K562 (cell line): ENCODE measurements at regions not wholly inside any gene's neighbourhood (a gene's known extent, or its start where the extent isn't known, plus 50 kb on each side); places are given as distances from the start of the nearest gene placed in this dataset.
"Not testable (repeated sequence)": the region's sequence is repeated elsewhere in the genome, so short reads cannot be mapped to it uniquely, and the experiment has no call there.

Experiments
- ATAC-seq: fragments of 200-7000 bp; cut with Tn5 transposase; 3 replicates; pipeline ENCODE4 v1.9.1; 2020; ENCODE audit warnings: moderate library complexity
- BruUV-seq: library from RNA; stranded (reverse); fragments of 400-500 nt; replicated peaks from 2 replicates; lab custom pipeline; 2021; lab: Mats Ljungman, UMichigan
- CTCF ChIA-PET: fragments of 300-600 bp; formaldehyde crosslinking; extraction: SDS; loops from one replicate; lab custom pipeline; 2021; ENCODE audit warnings: low intra/inter-chr PET ratio; lab: Yijun Ruan, JAX
- POLR2A ChIA-PET: fragments of 300-600, 350-650 bp; sonication (Branson Sonifier 250); formaldehyde crosslinking; extraction: SDS; loops from one replicate; lab custom pipeline; 2021; ENCODE audit warnings: antibody characterized with exemption, inconsistent platforms; lab: Yijun Ruan, JAX
- DNase-seq, 4 experiments: peaks; one replicate each; pipeline versions ENCODE4 v3.0.0 to v3.0.0-alpha.2; 2011 to 2018; ENCODE audit warnings: low spot score in 3 of 4, mixed read lengths in 3 of 4; ENCODE audit errors: extremely low read depth in 1 of 4
- FAIRE-seq: peaks from 2 replicates; lab custom pipeline; 2011; peaks lifted over from hg19 to GRCh38; lab: Jason Lieb, UNC
- H2AFZ ChIP-seq: 2 replicates; pipeline ENCODE4 v1.6.0; 2011; ENCODE audit warnings: low read depth, low read length, control low read depth, inconsistent platforms
- H3K27ac ChIP-seq: fragments of 200-600 bp; 3 replicates; pipeline ENCODE4 v1.8.0; 2011; ENCODE audit warnings: low read depth, mild to moderate bottlenecking, control low read depth, inconsistent platforms, low read length, moderate library complexity, mixed read lengths; ENCODE audit errors: extremely low read depth
- H3K27me3 ChIP-seq, 2 experiments: fragments of 300-600 bp in 1 of 2; 2 replicates in 1 of 2; 3 replicates in 1 of 2; pipeline versions ENCODE4 v1.6.0 to v1.8.0; 2011; ENCODE audit warnings: inconsistent platforms in 2 of 2, low read length in 2 of 2, mild to moderate bottlenecking in 1 of 2, mixed read lengths in 1 of 2, moderate library complexity in 1 of 2; ENCODE audit not compliant: control insufficient read depth in 2 of 2, insufficient read depth in 2 of 2
- H3K36me3 ChIP-seq: fragments of 300-600 bp; 3 replicates; pipeline ENCODE4 v1.8.0; 2011; ENCODE audit warnings: mild to moderate bottlenecking, low read length, inconsistent platforms; ENCODE audit not compliant: control insufficient read depth, insufficient read depth
- H3K4me1 ChIP-seq, 2 experiments: fragments of 200-600 bp in 1 of 2; replicated peaks in 1 of 2; 2 replicates in 1 of 2; 3 replicates in 1 of 2; pipeline versions ENCODE4 v1.5.1 to v1.8.0; 2011; ENCODE audit warnings: inconsistent platforms in 2 of 2, low read length in 2 of 2, mild to moderate bottlenecking in 1 of 2, mixed read lengths in 1 of 2, moderate library complexity in 1 of 2; ENCODE audit not compliant: control insufficient read depth in 2 of 2, insufficient read depth in 2 of 2
- H3K4me2 ChIP-seq: 2 replicates; pipeline ENCODE4 v1.6.1; 2011; ENCODE audit warnings: low read length, control low read depth, inconsistent platforms, mixed read lengths; ENCODE audit not compliant: insufficient read depth
- H3K4me3 ChIP-seq: fragments of 200-600 bp; sonication (generic), shearing (Covaris generic); 2 replicates; pipeline ENCODE4 v1.5.1; 2016; ENCODE audit warnings: control low read depth, inconsistent platforms
- H3K79me2 ChIP-seq: fragments of 200-600 bp; 3 replicates; pipeline ENCODE4 v1.8.0; 2011; ENCODE audit warnings: low read length, inconsistent platforms; ENCODE audit not compliant: control insufficient read depth, insufficient read depth
- H3K9ac ChIP-seq, 2 experiments: 2 replicates each; pipeline versions ENCODE4 v1.6.0 to v1.6.1; 2011; ENCODE audit warnings: low read depth in 2 of 2, low read length in 2 of 2, control low read depth in 1 of 2, inconsistent platforms in 1 of 2, mild to moderate bottlenecking in 1 of 2, mixed read lengths in 1 of 2; ENCODE audit not compliant: insufficient read depth in 1 of 2
- H3K9me1 ChIP-seq: one replicate; pipeline ENCODE4 v1.6.0; 2011; ENCODE audit warnings: inconsistent platforms, mild to moderate bottlenecking, low read length, moderate library complexity; ENCODE audit not compliant: control insufficient read depth, insufficient read depth
- H3K9me3 ChIP-seq: replicated peaks from 2 replicates; pipeline ENCODE4 v1.5.1; 2011; ENCODE audit warnings: low read depth, low read length, inconsistent platforms; ENCODE audit not compliant: control insufficient read depth, insufficient read depth
- H4K20me1 ChIP-seq: replicated peaks from 2 replicates; pipeline ENCODE4 v1.6.1; 2011; ENCODE audit warnings: low read length, inconsistent platforms, mixed read lengths; ENCODE audit not compliant: control insufficient read depth, insufficient read depth
- PURB ChIP-seq: sonication (generic); formaldehyde crosslinking; IDR thresholded peaks from 2 replicates; pipeline ENCODE4 v1.9.0; 2021; ENCODE audit warnings: low read depth, mild to moderate bottlenecking, missing genetic modification reagents
- TCF3 ChIP-seq: sonication (generic); formaldehyde crosslinking; IDR thresholded peaks from 2 replicates; pipeline ENCODE4 v1.4.0; 2020; ENCODE audit warnings: mild to moderate bottlenecking, missing genetic modification reagents
- ZNF184 ChIP-seq: sonication (generic); formaldehyde crosslinking; IDR thresholded peaks from 2 replicates; pipeline ENCODE4 v1.5.0; 2020; ENCODE audit warnings: missing genetic modification reagents
- WGBS: fragments of 100-300 bp; shearing (Covaris generic); methylation state at CpG from one replicate; pipeline ENCODE4 v1.1.6; 2016; ENCODE audit warnings: low coverage, mixed read lengths; ENCODE audit not compliant: insufficient coverage; ENCODE audit errors: missing lambda C conversion rate; 5-methylcytosine and 5-hydroxymethylcytosine counted together
- in situ Hi-C: fragments of 300-500 bp; cut with MboI; formaldehyde crosslinking; loops from 4 replicates; pipeline ENCODE4 v1.15.0; 2018; ENCODE audit warnings: inconsistent platforms, mixed read lengths
- intact Hi-C: fragments of 100-400 bp; cut with micrococcal nuclease; formaldehyde crosslinking; loops from 2 replicates; pipeline ENCODE4 v1.14.2; 2022

- H3K36me3 ChIP-seq: no peaks in the 10 kb centered on the region
- intact Hi-C loops: loop anchor here (10.0 kb wide), 1 partner anchor 92 kb away; no protein-coding TSS in a partner anchor
- H3K27ac ChIP-seq: no peak overlapping the region
- ChIA-PET POLR2A (no interaction called here), CTCF (no interaction called here)
- no peaks in the 10 kb centered on the region for H3K4me1 ChIP-seq
- H3K9me3 ChIP-seq: no peaks in the 10 kb centered on the region
- H3K4me3 ChIP-seq: no peak overlapping the region
- in situ Hi-C loops: no loop called here
- ATAC-seq (no peak), DNase-seq (no peak), FAIRE-seq (no peak)
- no peak overlapping the region for H2AFZ ChIP-seq
- H3K9ac ChIP-seq: no peak overlapping the region
- TF ChIP-seq TCF3 (CRISPR knock-in tag) (no peak), PURB (CRISPR knock-in tag) (no peak), ZNF184 (CRISPR knock-in tag) (no peak)
- BruUV-seq: no TSS peak
- H3K79me2 ChIP-seq: no peaks in the 10 kb centered on the region
- no peaks in the 10 kb centered on the region for H3K9me1 ChIP-seq
- peaks cover 11 to 40% of the 10 kb centered on the region in 2 experiments for H3K27me3 ChIP-seq
- no peaks in the 10 kb centered on the region for H4K20me1 ChIP-seq
- H3K4me2 ChIP-seq: no peak overlapping the region
- 16% methylated on average over 9 of the region's 9 CpGs for WGBS
Measured at GRCh38 chr6:802701-803100, 109.8 kb upstream of the EXOC2 start.

- H3K9me3 ChIP-seq, H2AFZ ChIP-seq, H3K4me2 ChIP-seq, in situ Hi-C loops, CTCF ChIA-PET, H3K27ac ChIP-seq, ATAC-seq, H3K9ac ChIP-seq, H3K9me1 ChIP-seq, H3K4me3 ChIP-seq, BruUV-seq, FAIRE-seq, H3K36me3 ChIP-seq, H3K79me2 ChIP-seq, DNase-seq, H4K20me1 ChIP-seq, H3K4me1 ChIP-seq: not testable (repeated sequence)
- intact Hi-C loops: loop anchor here (10.0 kb wide), 1 partner anchor 93 kb away; no protein-coding TSS in a partner anchor
- peaks cover 11 to 40% of the 10 kb centered on the region in 2 experiments for H3K27me3 ChIP-seq
- 11% methylated on average over 9 of the region's 10 CpGs for WGBS
- POLR2A ChIA-PET: interaction anchor here (0.5 to 0.6 kb wide), 2 partner anchors 80 to 229 kb away, joined by 3 read pairs; no protein-coding TSS in a partner anchor
Measured at GRCh38 chr6:802223-802622, 109.3 kb upstream of the EXOC2 start.
